ENCODE measurements at regions not wholly inside any gene's neighbourhood (a gene's known extent, or its start where the extent isn't known, plus 50 kb on each side); places are given as distances from the start of the nearest gene placed in this dataset.
A peak's percentile ranks its signal among the peaks of the same experiment; 100 is the strongest.
"Not testable (repeated sequence)": the region's sequence is repeated elsewhere in the genome, so short reads cannot be mapped to it uniquely, and the experiment has no call there.

- in situ Hi-C loops (cut with HindIII; ENCODE audit: low pct_unique_long_range_greater_than_20kb, low sequenced_read_pairs) = no loop called here
Observed at GRCh38 chr2:60230037-60230436, 323.4 kb downstream of the BCL11A start.

GRCh38 chr2:60226943-60227342, 326.5 kb downstream of the BCL11A start:
- in situ Hi-C loops (cut with HindIII; ENCODE audit: low pct_unique_long_range_greater_than_20kb, low sequenced_read_pairs) = no loop called here
- no peak for DNase-seq (ENCODE audit: low read depth in 1 of 2, low spot score in 1 of 2)
- no peak for TF ChIP-seq JUND (IDR thresholded peaks at IDR 0.05; ENCODE audit: low read depth)

More at GRCh38 chr2:60230037-60230436, 323.4 kb downstream of the BCL11A start:
- TF ChIP-seq JUND (IDR thresholded peaks at IDR 0.05; ENCODE audit: low read depth) = no peak
- no peak for DNase-seq (ENCODE audit: low read depth in 1 of 2, low spot score in 1 of 2)

GRCh38 chr2:60226191-60226590, 327.3 kb downstream of the BCL11A start:
- in situ Hi-C loops (cut with HindIII; ENCODE audit: low pct_unique_long_range_greater_than_20kb, low sequenced_read_pairs) = no loop called here
- DNase-seq (ENCODE audit: low read depth in 1 of 2, low spot score in 1 of 2) = no peak
- no peak for TF ChIP-seq JUND (IDR thresholded peaks at IDR 0.05; ENCODE audit: low read depth)

GRCh38 chr2:60223859-60224258, 329.6 kb downstream of the BCL11A start:
- TF ChIP-seq JUND (IDR thresholded peaks at IDR 0.05; ENCODE audit: low read depth) = no peak
- in situ Hi-C loops (cut with HindIII; ENCODE audit: low pct_unique_long_range_greater_than_20kb, low sequenced_read_pairs) = no loop called here
- no peak for DNase-seq (ENCODE audit: low read depth in 1 of 2, low spot score in 1 of 2)

- in situ Hi-C loops (cut with HindIII; ENCODE audit: low pct_unique_long_range_greater_than_20kb, low sequenced_read_pairs) = no loop called here
- TF ChIP-seq JUND (IDR thresholded peaks at IDR 0.05; ENCODE audit: low read depth) = no peak
- DNase-seq (ENCODE audit: low read depth in 1 of 2, low spot score in 1 of 2) = no peak
Observed at GRCh38 chr2:60221098-60221497, 332.4 kb downstream of the BCL11A start.

- TF ChIP-seq JUND (IDR thresholded peaks at IDR 0.05; ENCODE audit: low read depth) = no peak
- in situ Hi-C loops (cut with HindIII; ENCODE audit: low pct_unique_long_range_greater_than_20kb, low sequenced_read_pairs) = no loop called here
- no peak for DNase-seq (ENCODE audit: low read depth in 1 of 2, low spot score in 1 of 2)
Observed at GRCh38 chr2:60219536-60219935, 333.9 kb downstream of the BCL11A start.

GRCh38 chr2:60216452-60216995, 336.9 kb downstream of the BCL11A start:
- no peak for DNase-seq (ENCODE audit: low read depth in 1 of 2, low spot score in 1 of 2)
- in situ Hi-C loops (cut with HindIII; ENCODE audit: low pct_unique_long_range_greater_than_20kb, low sequenced_read_pairs) = no loop called here
- no peak for TF ChIP-seq JUND (IDR thresholded peaks at IDR 0.05; ENCODE audit: low read depth)

GRCh38 chr2:60215386-60215901, 338.0 kb downstream of the BCL11A start:
- in situ Hi-C loops (cut with HindIII; ENCODE audit: low pct_unique_long_range_greater_than_20kb, low sequenced_read_pairs) = no loop called here
- no peak for DNase-seq (ENCODE audit: low read depth in 1 of 2, low spot score in 1 of 2)
- no peak for TF ChIP-seq JUND (IDR thresholded peaks at IDR 0.05; ENCODE audit: low read depth)

- TF ChIP-seq JUND (IDR thresholded peaks at IDR 0.05; ENCODE audit: low read depth) = no peak
- no peak for DNase-seq (ENCODE audit: low read depth in 1 of 2, low spot score in 1 of 2)
- in situ Hi-C loops (cut with HindIII; ENCODE audit: low pct_unique_long_range_greater_than_20kb, low sequenced_read_pairs) = no loop called here
Observed at GRCh38 chr2:60214626-60214875, 338.9 kb downstream of the BCL11A start.

- DNase-seq (ENCODE audit: low read depth in 1 of 2, low spot score in 1 of 2) = peak in 1 of 2 experiments; percentile 48
- in situ Hi-C loops (cut with HindIII; ENCODE audit: low pct_unique_long_range_greater_than_20kb, low sequenced_read_pairs) = no loop called here
- TF ChIP-seq JUND (IDR thresholded peaks at IDR 0.05; ENCODE audit: low read depth) = no peak
Observed at GRCh38 chr2:60213865-60214625, 339.4 kb downstream of the BCL11A start.

GRCh38 chr2:60212181-60212945, 341.1 kb downstream of the BCL11A start:
- DNase-seq (ENCODE audit: low read depth in 1 of 2, low spot score in 1 of 2) = no peak
- TF ChIP-seq JUND (IDR thresholded peaks at IDR 0.05; ENCODE audit: low read depth) = no peak
- in situ Hi-C loops (cut with HindIII; ENCODE audit: low pct_unique_long_range_greater_than_20kb, low sequenced_read_pairs) = no loop called here

- in situ Hi-C loops (cut with HindIII; ENCODE audit: low pct_unique_long_range_greater_than_20kb, low sequenced_read_pairs); DNase-seq (ENCODE audit: low read depth in 1 of 2, low spot score in 1 of 2): not testable (repeated sequence)
Observed at GRCh38 chr2:60189006-60189405, 364.4 kb downstream of the BCL11A start.

GRCh38 chr2:60175290-60175689, 378.2 kb downstream of the BCL11A start:
- no peak for DNase-seq (ENCODE audit: low read depth in 1 of 2, low spot score in 1 of 2)
- in situ Hi-C loops (cut with HindIII; ENCODE audit: low pct_unique_long_range_greater_than_20kb, low sequenced_read_pairs) = no loop called here
- no peak for TF ChIP-seq JUND (IDR thresholded peaks at IDR 0.05; ENCODE audit: low read depth)
